ENCODE measurements at regions not wholly inside any gene's neighbourhood (a gene's known extent, or its start where the extent isn't known, plus 50 kb on each side); places are given as distances from the start of the nearest gene placed in this dataset.

GRCh38 chr4:43242606-43243005 is 350.1 kb downstream of the GRXCR1 start:
- Histone ChIP-seq H3K9me3 (ENCODE audit: low read length) (peaks cover 49% of the 10 kb centered on the region), H3K4me3 (replicated peaks in 1 of 3; ENCODE audit: insufficient read depth in 1 of 3, low read depth in 2 of 3, low read length in 3 of 3) (no peak overlapping the region), H3K27me3 (ENCODE audit: control insufficient read depth in 1 of 2, insufficient read depth in 2 of 2, low read length in 2 of 2) (no peaks in the 10 kb centered on the region), H4K20me1 (ENCODE audit: insufficient read depth, low read length) (no peaks in the 10 kb centered on the region), H3K36me3 (replicated peaks in 1 of 2; ENCODE audit: control insufficient read depth in 1 of 2, insufficient read depth in 2 of 2, low read length in 2 of 2) (no peaks in the 10 kb centered on the region), H3K9ac (ENCODE audit: insufficient read depth, low read depth, low read length) (no peak overlapping the region), H3K4me1 (ENCODE audit: insufficient read depth, low read length) (no peaks in the 10 kb centered on the region), H2AFZ (ENCODE audit: low read length) (no peak overlapping the region), H3K27ac (ENCODE audit: extremely low read length, insufficient read depth, low read length) (no peak overlapping the region), H3K79me2 (ENCODE audit: insufficient read depth, low read length) (no peaks in the 10 kb centered on the region), H3K4me2 (ENCODE audit: low read depth, low read length) (no peak overlapping the region)
- FAIRE-seq (no peak), DNase-seq (ENCODE audit: low spot score) (no peak), ATAC-seq (no peak)
- ChIA-PET POLR2A (no interaction called here), CTCF (ENCODE audit: low intra/inter-chr PET ratio, low total read pairs) (no interaction called here)
- TF ChIP-seq MTA3 (CRISPR knock-in tag; IDR thresholded peaks at IDR 0.05) (no peak), ZNF451 (CRISPR knock-in tag; IDR thresholded peaks at IDR 0.05) (no peak), CEBPG (CRISPR knock-in tag; IDR thresholded peaks at IDR 0.05) (no peak), ZNF207 (IDR thresholded peaks at IDR 0.05; ENCODE audit: borderline replicate concordance) (no peak), NFE2L1 (CRISPR knock-in tag; IDR thresholded peaks at IDR 0.05; ENCODE audit: borderline replicate concordance) (no peak), BORCS8-MEF2B (CRISPR knock-in tag; IDR thresholded peaks at IDR 0.05) (no peak), SNAPC4 (CRISPR knock-in tag; IDR thresholded peaks at IDR 0.05) (no peak), GZF1 (CRISPR knock-in tag; IDR thresholded peaks at IDR 0.05) (no peak), TOE1 (CRISPR knock-in tag; IDR thresholded peaks at IDR 0.05) (no peak), ZNF780A (CRISPR knock-in tag; IDR thresholded peaks at IDR 0.05) (no peak), ZNF75D (CRISPR knock-in tag; IDR thresholded peaks at IDR 0.05; ENCODE audit: borderline replicate concordance) (no peak), ADNP (CRISPR knock-in tag; IDR thresholded peaks at IDR 0.05) (no peak), MXD4 (CRISPR knock-in tag; IDR thresholded peaks at IDR 0.05) (no peak)
- intact Hi-C loops (cut with micrococcal nuclease; ENCODE audit: unreplicated experiment), result no loop called here
- BruUV-seq (replicated peaks), result no TSS peak
- in situ Hi-C loops (cut with HindIII; ENCODE audit: extremely low pct_ligation_motif_present, low pct_unique_long_range_greater_than_20kb), result no loop called here
- WGBS (ENCODE audit: low lambda C conversion rate), result 0% methylated on average over 2 of the region's 2 CpGs

Measured in HepG2 (cell line).